HAP-1 (cell line): ENCODE measurements at regions not wholly inside any gene's neighbourhood (a gene's known extent, or its start where the extent isn't known, plus 50 kb on each side); places are given as distances from the start of the nearest gene placed in this dataset.
"Not testable (repeated sequence)": the region's sequence is repeated elsewhere in the genome, so short reads cannot be mapped to it uniquely, and the experiment has no call there.

Experiments
- DNase-seq, 2 experiments: peaks; one replicate each; pipeline ENCODE4 v3.0.0-alpha.2; 2016 to 2020; ENCODE audit warnings: low spot score in 2 of 2
- H3K27me3 ChIP-seq: fragments of 250-450 bp; sonication (Bioruptor Pico); 2 replicates; pipeline ENCODE4 v1.5.1; 2020; ENCODE audit warnings: low read depth, mild to moderate bottlenecking, moderate library complexity
- H3K36me3 ChIP-seq: fragments of 250-450 bp; sonication (Bioruptor Pico); replicated peaks from 2 replicates; pipeline ENCODE4 v1.5.1; 2020; ENCODE audit warnings: mild to moderate bottlenecking
- H3K4me1 ChIP-seq: fragments of 250-450 bp; sonication (Bioruptor Pico); 2 replicates; pipeline ENCODE4 v1.5.1; 2020; ENCODE audit warnings: mild to moderate bottlenecking
- H3K4me3 ChIP-seq: fragments of 250-450 bp; sonication (Bioruptor Pico); 2 replicates; pipeline ENCODE4 v1.5.1; 2020; ENCODE audit warnings: mild to moderate bottlenecking, moderate library complexity
- H3K9me3 ChIP-seq: fragments of 250-450 bp; sonication (Bioruptor Pico); 2 replicates; pipeline ENCODE4 v1.5.1; 2020; ENCODE audit warnings: mild to moderate bottlenecking, moderate library complexity
- in situ Hi-C: fragments of 300-500 bp; cut with MboI; formaldehyde crosslinking; loops from 3 replicates; pipeline ENCODE4 v1.14.3; 2020; ENCODE audit warnings: low sequenced_read_pairs, inconsistent platforms, mixed read lengths

DNA sequence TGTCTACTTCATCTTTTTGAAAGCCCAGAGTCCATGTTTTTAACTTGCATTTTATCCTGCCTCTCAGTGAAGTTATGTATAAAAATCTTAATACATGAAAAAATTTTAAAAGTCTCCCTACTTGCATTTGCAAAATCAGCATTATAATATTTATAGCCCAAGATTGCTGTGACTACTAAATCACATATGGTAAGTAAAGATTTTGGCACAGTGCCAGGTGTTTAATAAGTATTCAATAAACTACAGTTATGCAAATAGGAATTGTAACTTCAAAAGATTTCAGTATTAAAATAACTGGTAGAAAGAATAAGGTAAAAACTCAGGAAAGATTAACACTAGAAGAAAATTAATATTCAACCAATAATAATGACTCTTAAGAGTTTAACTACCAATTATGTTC is 641.7 kb downstream of the LRRIQ3 start:
- no peak for DNase-seq
- Histone ChIP-seq H3K36me3 (no peaks in the 10 kb centered on the region), H3K4me1 (no peaks in the 10 kb centered on the region), H3K9me3 (no peaks in the 10 kb centered on the region), H3K4me3 (no peak overlapping the region), H3K27me3 (no peaks in the 10 kb centered on the region)
- in situ Hi-C loops = no loop called here

- no peaks in the 10 kb centered on the region for H3K9me3 ChIP-seq
- no peaks in the 10 kb centered on the region for H3K27me3 ChIP-seq
- in situ Hi-C loops = no loop called here
- no peak for DNase-seq
- H3K36me3 ChIP-seq = no peaks in the 10 kb centered on the region
- H3K4me3 ChIP-seq = no peak overlapping the region
- no peaks in the 10 kb centered on the region for H3K4me1 ChIP-seq
Observed at GRCh38 chr1:73537400-73537799, 660.6 kb downstream of the LRRIQ3 start.

- DNase-seq = no peak
- H3K36me3 ChIP-seq = no peaks in the 10 kb centered on the region
- no peaks in the 10 kb centered on the region for H3K27me3 ChIP-seq
- in situ Hi-C loops = no loop called here
- H3K4me1 ChIP-seq = no peaks in the 10 kb centered on the region
- H3K4me3 ChIP-seq = no peak overlapping the region
- H3K9me3 ChIP-seq = no peaks in the 10 kb centered on the region
Observed at GRCh38 chr1:73517603-73518191, 680.3 kb downstream of the LRRIQ3 start.

DNA sequence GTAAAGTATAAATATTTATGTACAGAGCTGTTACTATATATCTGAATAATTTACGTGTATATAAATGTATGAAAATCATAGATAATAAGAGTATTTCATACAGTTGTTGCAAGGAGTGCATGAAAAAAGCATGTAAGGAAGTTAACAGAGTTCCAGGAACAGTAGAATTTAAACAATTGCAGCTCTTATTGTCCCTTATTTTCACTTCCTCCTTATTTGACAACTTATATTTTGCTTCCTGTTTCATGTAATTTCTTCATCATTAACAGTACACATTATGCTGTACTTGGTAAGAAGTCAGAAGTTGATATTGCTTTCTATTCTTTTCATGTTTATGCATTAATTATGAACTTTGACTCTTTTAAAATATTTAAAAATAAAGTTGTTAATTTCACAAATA is 681.5 kb downstream of the LRRIQ3 start:
- Histone ChIP-seq H3K4me3 (no peak overlapping the region), H3K4me1 (no peaks in the 10 kb centered on the region), H3K27me3 (no peaks in the 10 kb centered on the region), H3K9me3 (no peaks in the 10 kb centered on the region), H3K36me3 (no peaks in the 10 kb centered on the region)
- in situ Hi-C loops = no loop called here
- no peak for DNase-seq

- no peaks in the 10 kb centered on the region for H3K9me3 ChIP-seq
- in situ Hi-C loops = no loop called here
- DNase-seq = no peak
- H3K4me3 ChIP-seq = no peak overlapping the region
- H3K36me3 ChIP-seq = no peaks in the 10 kb centered on the region
- no peaks in the 10 kb centered on the region for H3K4me1 ChIP-seq
- H3K27me3 ChIP-seq = no peaks in the 10 kb centered on the region
Observed at GRCh38 chr1:73511038-73511437, 686.9 kb downstream of the LRRIQ3 start.

GRCh38 chr1:73500154-73500553 is 697.8 kb downstream of the LRRIQ3 start:
- H3K9me3 ChIP-seq = no peaks in the 10 kb centered on the region
- DNase-seq = no peak
- in situ Hi-C loops = no loop called here
- H3K36me3 ChIP-seq = no peaks in the 10 kb centered on the region
- H3K27me3 ChIP-seq = no peaks in the 10 kb centered on the region
- H3K4me1 ChIP-seq = no peaks in the 10 kb centered on the region
- no peak overlapping the region for H3K4me3 ChIP-seq

GRCh38 chr1:73499671-73500070 is 698.3 kb downstream of the LRRIQ3 start:
- in situ Hi-C loops = no loop called here
- no peaks in the 10 kb centered on the region for H3K9me3 ChIP-seq
- no peaks in the 10 kb centered on the region for H3K27me3 ChIP-seq
- no peak overlapping the region for H3K4me3 ChIP-seq
- H3K4me1 ChIP-seq = no peaks in the 10 kb centered on the region
- no peaks in the 10 kb centered on the region for H3K36me3 ChIP-seq
- no peak for DNase-seq

DNA sequence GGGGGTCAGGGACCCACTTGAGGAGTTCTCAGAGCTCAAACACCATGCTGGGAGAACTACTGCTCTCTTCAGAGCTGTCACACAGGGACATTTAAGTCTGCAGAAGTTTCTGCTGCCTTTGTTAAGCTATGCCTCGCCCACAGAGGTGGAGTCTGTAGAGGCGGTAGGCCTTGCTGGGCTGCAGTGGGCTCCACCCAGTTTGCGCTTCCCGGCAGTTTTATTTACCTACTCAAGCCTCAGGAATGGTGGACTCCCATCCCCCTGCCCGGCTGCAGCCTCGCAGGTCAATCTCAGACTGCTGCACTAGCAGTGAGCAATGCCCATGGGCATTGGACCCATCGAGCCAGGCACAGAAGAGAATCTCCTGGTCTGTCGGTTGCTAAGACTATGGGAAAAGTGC is 706.4 kb downstream of the LRRIQ3 start:
- in situ Hi-C loops = no loop called here
- no peaks in the 10 kb centered on the region for H3K9me3 ChIP-seq
- no peak overlapping the region for H3K4me3 ChIP-seq
- no peaks in the 10 kb centered on the region for H3K4me1 ChIP-seq
- no peaks in the 10 kb centered on the region for H3K27me3 ChIP-seq
- no peaks in the 10 kb centered on the region for H3K36me3 ChIP-seq
- no peak for DNase-seq

DNA sequence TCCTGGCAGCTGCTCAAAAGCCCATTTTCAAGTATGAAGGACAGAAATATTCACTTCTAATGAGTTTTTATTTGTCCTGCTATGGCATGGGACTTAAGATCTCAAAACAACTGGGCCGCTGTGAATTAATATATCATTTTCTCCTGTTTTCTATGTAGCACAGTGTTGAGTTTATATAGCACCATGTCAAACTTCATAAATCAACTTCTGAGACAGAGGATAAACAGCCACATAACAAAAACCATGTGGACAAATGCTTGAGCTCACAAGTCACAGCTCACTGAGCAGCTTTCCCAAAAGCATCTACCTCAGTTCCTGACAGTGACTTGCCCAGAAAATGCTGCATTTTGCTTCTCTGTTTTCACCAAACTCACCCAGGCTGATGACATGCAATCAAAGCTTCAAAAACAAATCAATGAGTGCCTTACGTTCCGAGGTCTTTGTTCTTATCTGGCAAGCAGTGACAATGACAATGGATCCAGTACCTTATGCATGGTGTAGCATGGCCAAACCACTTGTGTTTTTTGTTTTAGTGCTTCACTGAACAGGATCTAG is 722.6 kb downstream of the LRRIQ3 start:
- in situ Hi-C loops = no loop called here
- Histone ChIP-seq H3K27me3 (no peaks in the 10 kb centered on the region), H3K36me3 (no peaks in the 10 kb centered on the region), H3K4me1 (peaks cover 9% of the 10 kb centered on the region; the same call in 1 of the 2 replicates), H3K4me3 (no peak overlapping the region), H3K9me3 (no peaks in the 10 kb centered on the region)
- no peak for DNase-seq

- in situ Hi-C loops = no loop called here
- Histone ChIP-seq H3K36me3 (no peaks in the 10 kb centered on the region), H3K9me3 (no peaks in the 10 kb centered on the region), H3K4me1 (peaks cover 5% of the 10 kb centered on the region; the same call in 1 of the 2 replicates), H3K27me3 (no peaks in the 10 kb centered on the region), H3K4me3 (no peak overlapping the region)
- DNase-seq = no peak
Observed at GRCh38 chr1:73472810-73473209, 725.2 kb downstream of the LRRIQ3 start.

DNA sequence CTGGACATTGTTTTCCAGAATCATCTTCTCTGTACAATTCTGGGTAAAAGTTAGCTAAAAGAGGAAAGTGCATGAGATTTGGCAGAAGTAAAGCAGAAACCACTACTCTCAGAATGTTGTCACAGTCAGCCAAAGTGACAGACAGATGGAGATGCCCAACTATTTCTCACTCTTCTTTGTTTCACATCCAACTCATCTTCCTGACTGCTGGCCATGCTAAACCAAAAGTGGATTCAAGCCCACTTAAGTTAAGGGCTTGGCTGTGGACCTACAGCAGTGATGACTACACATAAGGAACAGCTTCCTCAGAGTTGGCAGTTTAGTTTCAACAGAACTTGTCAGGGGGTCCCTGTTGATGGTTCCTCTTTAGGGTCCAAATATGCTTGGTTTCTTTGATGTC is 730.2 kb downstream of the LRRIQ3 start:
- DNase-seq = no peak
- Histone ChIP-seq H3K36me3 (no peaks in the 10 kb centered on the region), H3K4me3 (no peak overlapping the region), H3K27me3 (no peaks in the 10 kb centered on the region), H3K9me3 (no peaks in the 10 kb centered on the region), H3K4me1 (no peaks in the 10 kb centered on the region; the same call in 1 of the 2 replicates)
- in situ Hi-C loops = no loop called here

DNA sequence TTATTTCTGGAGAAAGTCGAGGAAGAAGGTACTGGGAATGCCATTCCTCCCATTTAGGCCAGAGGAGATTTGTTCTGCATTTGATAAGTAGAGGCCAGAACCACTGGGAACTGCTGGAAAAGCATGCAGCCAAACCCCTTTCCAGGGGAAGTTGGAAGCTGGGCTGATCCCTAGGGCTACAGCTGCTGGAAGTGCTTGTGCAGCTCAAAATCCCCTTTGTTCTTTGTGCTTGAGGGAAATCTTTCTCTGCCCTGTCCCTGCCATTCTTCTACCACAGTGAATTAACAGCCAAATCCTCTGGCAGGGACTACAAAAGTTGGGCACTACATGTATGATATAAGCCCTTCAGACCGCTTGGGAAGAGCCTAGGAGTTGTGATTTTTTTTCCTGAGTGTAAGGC is 734.1 kb downstream of the LRRIQ3 start:
- H3K36me3 ChIP-seq = no peaks in the 10 kb centered on the region
- no peak for DNase-seq
- H3K9me3 ChIP-seq = no peaks in the 10 kb centered on the region
- H3K27me3 ChIP-seq = no peaks in the 10 kb centered on the region
- no peak overlapping the region for H3K4me3 ChIP-seq
- in situ Hi-C loops = no loop called here
- no peaks in the 10 kb centered on the region for H3K4me1 ChIP-seq

DNA sequence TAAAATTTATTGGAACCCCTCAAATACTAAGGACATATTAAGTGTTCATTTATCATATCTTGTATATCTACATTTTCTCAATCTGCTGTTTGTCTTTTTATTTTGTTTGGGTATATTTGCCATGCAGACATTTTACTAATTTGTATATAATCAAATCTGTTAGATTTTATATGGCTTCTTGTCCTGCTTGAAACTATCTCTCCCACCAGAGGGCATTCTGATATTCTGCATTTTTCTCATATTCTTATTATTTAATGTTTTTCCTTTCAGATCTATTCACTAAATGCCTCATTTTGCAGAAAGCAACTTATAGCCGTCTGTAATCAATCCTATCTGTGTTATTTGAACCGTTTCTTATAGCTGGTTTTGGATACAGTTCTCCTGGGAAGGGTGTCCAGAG is 745.5 kb downstream of the LRRIQ3 start:
- in situ Hi-C loops = no loop called here
- Histone ChIP-seq H3K36me3 (no peaks in the 10 kb centered on the region), H3K27me3 (no peaks in the 10 kb centered on the region), H3K4me3 (no peak overlapping the region), H3K9me3 (no peaks in the 10 kb centered on the region), H3K4me1 (no peaks in the 10 kb centered on the region)
- DNase-seq = no peak

DNA sequence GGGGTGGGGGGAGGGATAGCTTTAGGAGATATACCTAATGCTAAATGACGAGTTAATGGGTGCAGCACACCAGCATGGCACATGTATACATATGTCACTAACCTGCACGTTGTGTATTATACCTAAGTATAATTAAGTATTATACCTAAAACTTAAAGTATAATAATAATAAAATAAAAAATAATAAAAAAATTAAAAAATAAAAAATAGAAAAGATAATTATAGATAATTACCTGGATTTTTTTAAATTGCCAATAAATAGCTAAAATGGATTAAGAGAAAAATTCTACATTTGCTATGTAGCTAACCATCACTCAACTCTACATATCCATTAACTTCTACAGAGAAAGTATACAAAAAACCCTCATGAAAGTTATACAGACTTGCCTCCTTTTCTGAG is 747.3 kb downstream of the LRRIQ3 start:
- DNase-seq, H3K9me3 ChIP-seq, in situ Hi-C loops, H3K4me1 ChIP-seq, H3K27me3 ChIP-seq, H3K36me3 ChIP-seq, H3K4me3 ChIP-seq: not testable (repeated sequence)

DNA sequence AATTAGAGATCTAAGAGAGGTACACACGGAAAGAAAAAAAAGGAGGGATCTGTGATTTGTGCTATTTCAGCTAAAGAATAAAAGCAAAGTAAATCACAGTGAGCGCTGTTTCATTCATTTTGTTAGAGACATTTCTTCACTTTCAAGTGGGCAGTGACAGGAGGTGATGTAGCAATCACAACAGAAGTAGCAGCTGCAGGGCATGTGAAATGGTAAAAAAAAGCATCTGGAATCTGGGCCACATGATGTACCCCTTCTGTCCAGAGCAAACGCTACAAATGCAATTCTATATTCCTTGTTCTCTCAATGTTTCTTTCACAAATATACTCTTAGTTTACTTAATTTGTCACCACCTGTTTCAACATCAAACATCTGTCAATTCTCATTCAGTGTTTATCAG is 786.5 kb downstream of the LRRIQ3 start:
- Histone ChIP-seq H3K9me3 (no peaks in the 10 kb centered on the region), H3K27me3 (no peaks in the 10 kb centered on the region), H3K36me3 (no peaks in the 10 kb centered on the region), H3K4me1 (no peaks in the 10 kb centered on the region), H3K4me3 (no peak overlapping the region)
- DNase-seq = no peak
- in situ Hi-C loops = no loop called here
